Ishikawa (cell line): ENCODE measurements at regions not wholly inside any gene's neighbourhood (a gene's known extent, or its start where the extent isn't known, plus 50 kb on each side); places are given as distances from the start of the nearest gene placed in this dataset.

Experiments used
- CEBPB ChIP-seq: IDR thresholded peaks from 2 replicates; pipeline ENCODE4 v1.6.1; 2012
- CREB1 ChIP-seq: IDR thresholded peaks from 2 replicates; pipeline ENCODE4 v1.6.1; 2012; ENCODE audit warnings: low read depth
- EP300 ChIP-seq: IDR thresholded peaks from 2 replicates; pipeline ENCODE4 v1.6.1; 2012; ENCODE audit warnings: borderline replicate concordance
- FOXM1 ChIP-seq: IDR thresholded peaks from 2 replicates; pipeline ENCODE4 v1.6.1; 2012; ENCODE audit warnings: low read depth, borderline replicate concordance
- NFIC ChIP-seq: IDR thresholded peaks from 2 replicates; pipeline ENCODE4 v1.6.1; 2012
- RAD21 ChIP-seq: IDR thresholded peaks from 2 replicates; pipeline ENCODE4 v1.6.1; 2012; ENCODE audit warnings: low read depth
- TAF1 ChIP-seq: IDR thresholded peaks from 2 replicates; pipeline ENCODE4 v1.6.1; 2012; ENCODE audit warnings: low read depth, mild to moderate bottlenecking
- TCF12 ChIP-seq: IDR thresholded peaks from 2 replicates; pipeline ENCODE4 v1.6.1; 2012; ENCODE audit warnings: low read depth
- TF ChIP-seq, protein P1 (sequence below): IDR thresholded peaks from 2 replicates; pipeline ENCODE4 v1.6.1; 2012; ENCODE audit warnings: low read depth, mild to moderate bottlenecking
- TF ChIP-seq, protein P2 (sequence below): IDR thresholded peaks from 2 replicates; pipeline ENCODE4 v1.6.1; 2012
- TF ChIP-seq, protein P3 (sequence below): IDR thresholded peaks from 2 replicates; pipeline ENCODE4 v1.6.1; 2012

DNA sequence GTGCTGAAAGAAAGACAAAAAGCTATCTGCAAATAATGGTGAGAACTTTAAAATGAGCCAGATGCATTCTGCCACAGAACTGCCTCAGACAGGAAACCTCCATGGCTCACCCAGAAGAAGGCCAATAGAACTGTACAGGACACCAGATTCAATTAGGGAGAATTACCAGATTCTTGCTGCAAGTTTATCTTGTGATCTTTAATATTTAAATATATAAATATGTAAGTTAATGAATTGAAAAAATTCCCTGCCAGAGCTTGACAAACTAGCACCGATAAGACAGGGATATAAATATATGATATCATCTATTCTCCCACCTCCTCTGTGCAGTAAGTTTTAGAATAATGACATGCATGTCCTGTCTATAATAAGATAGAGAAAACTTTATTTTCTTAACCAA lies 252.8 kb downstream of the PLK2 start:
- TF ChIP-seq CREB1, result no peak
- TF ChIP-seq TAF1, result no peak
- TF ChIP-seq RAD21, result no peak
- TF ChIP-seq EP300, result no peak
- TF ChIP-seq, protein P1, sequence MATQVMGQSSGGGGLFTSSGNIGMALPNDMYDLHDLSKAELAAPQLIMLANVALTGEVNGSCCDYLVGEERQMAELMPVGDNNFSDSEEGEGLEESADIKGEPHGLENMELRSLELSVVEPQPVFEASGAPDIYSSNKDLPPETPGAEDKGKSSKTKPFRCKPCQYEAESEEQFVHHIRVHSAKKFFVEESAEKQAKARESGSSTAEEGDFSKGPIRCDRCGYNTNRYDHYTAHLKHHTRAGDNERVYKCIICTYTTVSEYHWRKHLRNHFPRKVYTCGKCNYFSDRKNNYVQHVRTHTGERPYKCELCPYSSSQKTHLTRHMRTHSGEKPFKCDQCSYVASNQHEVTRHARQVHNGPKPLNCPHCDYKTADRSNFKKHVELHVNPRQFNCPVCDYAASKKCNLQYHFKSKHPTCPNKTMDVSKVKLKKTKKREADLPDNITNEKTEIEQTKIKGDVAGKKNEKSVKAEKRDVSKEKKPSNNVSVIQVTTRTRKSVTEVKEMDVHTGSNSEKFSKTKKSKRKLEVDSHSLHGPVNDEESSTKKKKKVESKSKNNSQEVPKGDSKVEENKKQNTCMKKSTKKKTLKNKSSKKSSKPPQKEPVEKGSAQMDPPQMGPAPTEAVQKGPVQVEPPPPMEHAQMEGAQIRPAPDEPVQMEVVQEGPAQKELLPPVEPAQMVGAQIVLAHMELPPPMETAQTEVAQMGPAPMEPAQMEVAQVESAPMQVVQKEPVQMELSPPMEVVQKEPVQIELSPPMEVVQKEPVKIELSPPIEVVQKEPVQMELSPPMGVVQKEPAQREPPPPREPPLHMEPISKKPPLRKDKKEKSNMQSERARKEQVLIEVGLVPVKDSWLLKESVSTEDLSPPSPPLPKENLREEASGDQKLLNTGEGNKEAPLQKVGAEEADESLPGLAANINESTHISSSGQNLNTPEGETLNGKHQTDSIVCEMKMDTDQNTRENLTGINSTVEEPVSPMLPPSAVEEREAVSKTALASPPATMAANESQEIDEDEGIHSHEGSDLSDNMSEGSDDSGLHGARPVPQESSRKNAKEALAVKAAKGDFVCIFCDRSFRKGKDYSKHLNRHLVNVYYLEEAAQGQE, result no peak
- TF ChIP-seq, protein P2, sequence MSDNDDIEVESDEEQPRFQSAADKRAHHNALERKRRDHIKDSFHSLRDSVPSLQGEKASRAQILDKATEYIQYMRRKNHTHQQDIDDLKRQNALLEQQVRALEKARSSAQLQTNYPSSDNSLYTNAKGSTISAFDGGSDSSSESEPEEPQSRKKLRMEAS, result no peak
- no peak for TF ChIP-seq TCF12
- TF ChIP-seq NFIC, result no peak
- no peak for TF ChIP-seq FOXM1
- TF ChIP-seq CEBPB, result no peak
- TF ChIP-seq, protein P3, sequence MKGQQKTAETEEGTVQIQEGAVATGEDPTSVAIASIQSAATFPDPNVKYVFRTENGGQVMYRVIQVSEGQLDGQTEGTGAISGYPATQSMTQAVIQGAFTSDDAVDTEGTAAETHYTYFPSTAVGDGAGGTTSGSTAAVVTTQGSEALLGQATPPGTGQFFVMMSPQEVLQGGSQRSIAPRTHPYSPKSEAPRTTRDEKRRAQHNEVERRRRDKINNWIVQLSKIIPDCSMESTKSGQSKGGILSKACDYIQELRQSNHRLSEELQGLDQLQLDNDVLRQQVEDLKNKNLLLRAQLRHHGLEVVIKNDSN, result no peak
